Spinal cord (tissue), 9 donors: ENCODE measurements at regions not wholly inside any gene's neighbourhood (a gene's known extent, or its start where the extent isn't known, plus 50 kb on each side); places are given as distances from the start of the nearest gene placed in this dataset.

Source experiments
- DNase-seq, 6 donors: peaks; one replicate each; pipeline versions ENCODE4 v3.0.0 to v3.0.0-alpha.2; 2013 to 2015; ENCODE audit warnings: low spot score in 6 of 6, low read depth in 4 of 6
- H3K27ac ChIP-seq: one replicate; pipeline ENCODE4 v1.5.1; 2013; ENCODE audit warnings: low read depth, low read length, control low read depth
- H3K27me3 ChIP-seq: one replicate; pipeline ENCODE4 v1.6.1; 2013; ENCODE audit warnings: low read length; ENCODE audit not compliant: control insufficient read depth, insufficient read depth
- H3K36me3 ChIP-seq: one replicate; pipeline ENCODE4 v1.6.1; 2013; ENCODE audit warnings: low read length; ENCODE audit not compliant: control insufficient read depth, insufficient read depth
- H3K4me1 ChIP-seq: one replicate; pipeline ENCODE4 v1.6.1; 2013; ENCODE audit warnings: low read length; ENCODE audit not compliant: control insufficient read depth, insufficient read depth
- H3K4me3 ChIP-seq: one replicate; pipeline ENCODE4 v1.5.1; 2013; ENCODE audit warnings: low read depth, low read length, control low read depth
- H3K9me3 ChIP-seq: one replicate; pipeline ENCODE4 v1.6.1; 2013; ENCODE audit warnings: low read length; ENCODE audit not compliant: control insufficient read depth, insufficient read depth
- WGBS: methylation state at CpG from one replicate; pipeline ENCODE4 v1.1.5; 2013; ENCODE audit warnings: missing lambda C conversion rate; ENCODE audit not compliant: insufficient coverage; 5-methylcytosine and 5-hydroxymethylcytosine counted together
- donor health status: healthy.

DNA sequence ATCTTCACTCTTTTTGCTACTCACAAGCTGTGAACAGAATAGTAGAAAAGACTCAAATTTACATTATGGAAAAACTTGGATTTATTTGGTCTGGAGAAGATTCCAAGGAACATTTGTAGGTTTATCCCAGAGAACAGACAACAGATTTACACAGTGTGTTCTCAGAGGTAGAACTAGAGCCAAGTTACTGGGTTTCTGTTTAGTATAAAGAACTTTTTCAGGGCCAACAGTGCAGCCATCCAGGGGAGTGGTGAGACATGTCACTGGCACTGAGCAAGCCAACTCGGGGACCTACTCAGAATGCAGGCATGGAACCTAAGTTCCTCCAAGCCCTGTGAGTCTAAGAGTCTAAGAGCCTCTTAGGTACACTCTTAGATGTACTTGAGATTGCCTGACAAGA is 142.6 kb downstream of the OMA1 start:
- H3K27ac ChIP-seq: no peak overlapping the region
- no peaks in the 10 kb centered on the region for H3K9me3 ChIP-seq
- WGBS: 92% methylated on average over 1 of the region's 1 CpG
- no peak for DNase-seq
- H3K36me3 ChIP-seq: no peaks in the 10 kb centered on the region
- H3K4me3 ChIP-seq: no peak overlapping the region
- no peaks in the 10 kb centered on the region for H3K4me1 ChIP-seq
- H3K27me3 ChIP-seq: no peaks in the 10 kb centered on the region

DNA sequence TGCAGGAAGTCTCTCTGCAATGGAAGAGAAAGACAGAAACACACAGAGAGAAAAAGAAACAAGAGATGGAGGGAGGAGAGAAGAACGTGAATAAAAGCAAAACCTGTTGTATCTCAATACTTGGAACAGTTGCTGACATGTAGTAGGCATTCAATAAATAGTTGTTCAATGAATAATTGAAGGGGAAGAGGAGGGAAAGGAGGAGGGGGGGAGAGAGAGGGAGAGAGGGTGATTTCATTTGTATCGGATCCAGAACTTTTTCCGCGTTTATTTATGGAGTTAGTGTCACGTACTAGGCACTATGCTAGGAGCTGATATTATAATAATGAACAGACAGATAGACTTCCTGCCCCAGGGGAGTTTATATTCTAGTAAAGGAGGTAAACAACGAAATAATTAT is 144.1 kb downstream of the OMA1 start:
- Histone ChIP-seq H3K36me3 (no peaks in the 10 kb centered on the region), H3K27me3 (no peaks in the 10 kb centered on the region), H3K4me1 (no peaks in the 10 kb centered on the region), H3K4me3 (no peak overlapping the region), H3K27ac (no peak overlapping the region), H3K9me3 (no peaks in the 10 kb centered on the region)
- 56% methylated on average over 1 of the region's 6 CpGs for WGBS
- DNase-seq: no peak

GRCh38 chr1:58401991-58402390 is 144.5 kb downstream of the OMA1 start:
- WGBS: 61% methylated on average over 2 of the region's 6 CpGs
- Histone ChIP-seq H3K27ac (no peak overlapping the region), H3K9me3 (no peaks in the 10 kb centered on the region), H3K4me3 (no peak overlapping the region), H3K27me3 (no peaks in the 10 kb centered on the region), H3K36me3 (no peaks in the 10 kb centered on the region), H3K4me1 (no peaks in the 10 kb centered on the region)
- no peak for DNase-seq

- H3K27ac ChIP-seq: no peak overlapping the region
- WGBS: 66% methylated on average over 2 of the region's 3 CpGs
- no peak overlapping the region for H3K4me3 ChIP-seq
- no peaks in the 10 kb centered on the region for H3K36me3 ChIP-seq
- DNase-seq: no peak
- H3K9me3 ChIP-seq: no peaks in the 10 kb centered on the region
- H3K27me3 ChIP-seq: no peaks in the 10 kb centered on the region
- H3K4me1 ChIP-seq: peaks cover 3% of the 10 kb centered on the region
Observed at GRCh38 chr1:58399176-58399575, 147.3 kb downstream of the OMA1 start.

DNA sequence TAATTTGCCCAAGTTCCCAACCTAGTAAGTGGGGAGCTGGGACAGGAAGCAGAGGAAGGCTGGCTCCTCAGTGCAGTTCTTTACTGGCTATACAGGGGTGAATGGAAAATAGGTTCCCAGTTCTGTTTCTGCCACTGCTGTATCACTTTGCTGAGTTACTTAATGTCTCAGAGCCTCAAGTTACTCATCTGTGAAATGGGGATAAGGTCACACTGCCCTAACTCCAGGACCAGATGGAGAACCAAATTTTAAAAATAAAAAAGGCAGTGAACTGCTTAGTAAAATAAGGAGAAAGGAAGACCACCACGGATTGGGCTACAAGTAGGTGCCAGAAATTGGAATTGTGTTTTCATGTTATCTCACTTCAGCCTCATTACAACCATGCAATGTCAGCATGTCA is 147.8 kb downstream of the OMA1 start:
- no CpG with 5 or more reads among the region's 1 CpG for WGBS
- Histone ChIP-seq H3K27ac (no peak overlapping the region), H3K4me3 (no peak overlapping the region), H3K36me3 (no peaks in the 10 kb centered on the region), H3K27me3 (no peaks in the 10 kb centered on the region), H3K4me1 (peaks cover 3% of the 10 kb centered on the region), H3K9me3 (no peaks in the 10 kb centered on the region)
- no peak for DNase-seq

GRCh38 chr1:58397187-58397820 is 149.2 kb downstream of the OMA1 start:
- peaks cover 3% of the 10 kb centered on the region for H3K4me1 ChIP-seq
- 90% methylated on average over 8 of the region's 9 CpGs for WGBS
- H3K9me3 ChIP-seq: no peaks in the 10 kb centered on the region
- H3K27me3 ChIP-seq: no peaks in the 10 kb centered on the region
- H3K36me3 ChIP-seq: no peaks in the 10 kb centered on the region
- no peak for DNase-seq
- no peak overlapping the region for H3K4me3 ChIP-seq
- no peak overlapping the region for H3K27ac ChIP-seq

GRCh38 chr1:58396150-58396549 is 150.4 kb downstream of the OMA1 start:
- H3K36me3 ChIP-seq: no peaks in the 10 kb centered on the region
- H3K4me3 ChIP-seq: no peak overlapping the region
- no peaks in the 10 kb centered on the region for H3K27me3 ChIP-seq
- H3K27ac ChIP-seq: no peak overlapping the region
- WGBS: 35% methylated on average over 5 of the region's 6 CpGs
- DNase-seq: no peak
- H3K9me3 ChIP-seq: no peaks in the 10 kb centered on the region
- peaks cover 3% of the 10 kb centered on the region for H3K4me1 ChIP-seq

- H3K4me1 ChIP-seq: peaks cover 3% of the 10 kb centered on the region
- no peak overlapping the region for H3K4me3 ChIP-seq
- no CpG with 5 or more reads among the region's 2 CpGs for WGBS
- no peaks in the 10 kb centered on the region for H3K36me3 ChIP-seq
- H3K27ac ChIP-seq: no peak overlapping the region
- no peaks in the 10 kb centered on the region for H3K9me3 ChIP-seq
- DNase-seq: no peak
- H3K27me3 ChIP-seq: no peaks in the 10 kb centered on the region
Observed at GRCh38 chr1:58395355-58395754, 151.2 kb downstream of the OMA1 start.

- H3K27ac ChIP-seq: no peak overlapping the region
- 63% methylated on average over 5 of the region's 6 CpGs for WGBS
- no peak overlapping the region for H3K4me3 ChIP-seq
- H3K9me3 ChIP-seq: no peaks in the 10 kb centered on the region
- H3K27me3 ChIP-seq: no peaks in the 10 kb centered on the region
- peaks cover 3% of the 10 kb centered on the region for H3K4me1 ChIP-seq
- H3K36me3 ChIP-seq: no peaks in the 10 kb centered on the region
- no peak for DNase-seq
Observed at GRCh38 chr1:58392083-58392482, 154.4 kb downstream of the OMA1 start.

- 64% methylated on average over 1 of the region's 3 CpGs for WGBS
- no peaks in the 10 kb centered on the region for H3K36me3 ChIP-seq
- H3K27me3 ChIP-seq: no peaks in the 10 kb centered on the region
- H3K4me3 ChIP-seq: no peak overlapping the region
- no peak for DNase-seq
- H3K27ac ChIP-seq: no peak overlapping the region
- no peaks in the 10 kb centered on the region for H3K9me3 ChIP-seq
- H3K4me1 ChIP-seq: peaks cover 3% of the 10 kb centered on the region
Observed at GRCh38 chr1:58391514-58391913, 155.0 kb downstream of the OMA1 start.
